HepG2 (cell line): ENCODE measurements at regions not wholly inside any gene's neighbourhood (a gene's known extent, or its start where the extent isn't known, plus 50 kb on each side); places are given as distances from the start of the nearest gene placed in this dataset.

Experiments used
- ATAC-seq: fragments of 200-7000 bp; cut with Tn5 transposase; 3 replicates; pipeline ENCODE4 v1.9.1; 2020; ENCODE audit warnings: mild to moderate bottlenecking, moderate library complexity
- BruUV-seq: library from RNA; stranded (reverse); fragments of 400-500 nt; replicated peaks from 2 replicates; lab custom pipeline; 2021; lab: Mats Ljungman, UMichigan
- CTCF ChIA-PET: fragments of 300-600 bp; formaldehyde crosslinking; extraction: SDS; loops from one replicate; lab custom pipeline; 2021; ENCODE audit warnings: low total read pairs, inconsistent platforms, low intra/inter-chr PET ratio; lab: Yijun Ruan, JAX
- POLR2A ChIA-PET: fragments of 350-600 bp; sonication (Branson Sonifier 250); formaldehyde crosslinking; loops from one replicate; lab custom pipeline; 2020; ENCODE audit warnings: antibody characterized with exemption, inconsistent platforms; lab: Yijun Ruan, JAX
- DNase-seq: peaks from one replicate; pipeline ENCODE4 v3.0.0-alpha.2; 2015; ENCODE audit warnings: low spot score
- FAIRE-seq: peaks from 3 replicates; lab custom pipeline; 2011; peaks lifted over from hg19 to GRCh38; lab: Jason Lieb, UNC
- H2AFZ ChIP-seq: one replicate; pipeline ENCODE4 v1.6.1; 2011; ENCODE audit warnings: low read length, inconsistent platforms
- H3K27ac ChIP-seq: fragments of 300-600 bp; 3 replicates; pipeline ENCODE4 v1.8.0; 2011; ENCODE audit warnings: mixed run types, mild to moderate bottlenecking, mixed read lengths, low read length, inconsistent platforms; ENCODE audit not compliant: insufficient read depth; ENCODE audit errors: extremely low read length
- H3K27me3 ChIP-seq, 2 experiments: fragments of 200-600 bp in 1 of 2; 2 replicates in 1 of 2; 3 replicates in 1 of 2; pipeline versions ENCODE4 v1.6.0 to v1.8.0; 2011; ENCODE audit warnings: low read length in 2 of 2, mild to moderate bottlenecking in 2 of 2, moderate library complexity in 2 of 2, inconsistent platforms in 1 of 2; ENCODE audit not compliant: insufficient read depth in 2 of 2, control insufficient read depth in 1 of 2
- H3K36me3 ChIP-seq, 2 experiments: fragments of 200-600 bp in 1 of 2; replicated peaks in 1 of 2; 2 replicates in 1 of 2; 3 replicates in 1 of 2; pipeline versions ENCODE4 v1.5.1 to v1.8.0; 2011; ENCODE audit warnings: low read length in 2 of 2, inconsistent platforms in 1 of 2; ENCODE audit not compliant: insufficient read depth in 2 of 2, control insufficient read depth in 1 of 2
- H3K4me1 ChIP-seq: 2 replicates; pipeline ENCODE4 v1.5.1; 2012; ENCODE audit warnings: low read length, inconsistent platforms; ENCODE audit not compliant: insufficient read depth
- H3K4me2 ChIP-seq: 2 replicates; pipeline ENCODE4 v1.6.0; 2011; ENCODE audit warnings: low read depth, low read length, inconsistent platforms
- H3K4me3 ChIP-seq, 3 experiments: fragments of 200-600 bp in 1 of 3; sonication (generic), shearing (Covaris generic) in 1 of 3; replicated peaks in 1 of 3; 2 replicates each; pipeline ENCODE4 v1.5.1; 2011 to 2016; ENCODE audit warnings: low read length in 3 of 3, inconsistent platforms in 2 of 3, low read depth in 2 of 3, mild to moderate bottlenecking in 2 of 3, control low read depth in 1 of 3, mixed read lengths in 1 of 3; ENCODE audit not compliant: insufficient read depth in 1 of 3
- H3K79me2 ChIP-seq: one replicate; pipeline ENCODE4 v1.6.1; 2011; ENCODE audit warnings: low read length, inconsistent platforms; ENCODE audit not compliant: insufficient read depth
- H3K9ac ChIP-seq: 2 replicates; pipeline ENCODE4 v1.6.0; 2011; ENCODE audit warnings: mild to moderate bottlenecking, low read depth, low read length, inconsistent platforms; ENCODE audit not compliant: insufficient read depth
- H3K9me3 ChIP-seq: 2 replicates; pipeline ENCODE4 v1.5.1; 2012; ENCODE audit warnings: mild to moderate bottlenecking, low read length
- H4K20me1 ChIP-seq: 2 replicates; pipeline ENCODE4 v1.6.0; 2011; ENCODE audit warnings: inconsistent platforms, mild to moderate bottlenecking, low read length, moderate library complexity; ENCODE audit not compliant: insufficient read depth
- CBX1 ChIP-seq: IDR thresholded peaks from one replicate; pipeline ENCODE4 v1.6.1; 2016; ENCODE audit warnings: antibody characterized with exemption, low read depth
- CCDC6 ChIP-seq: sonication (generic); formaldehyde crosslinking; IDR thresholded peaks from 2 replicates; pipeline ENCODE4 v1.8.1; 2022; ENCODE audit warnings: mild to moderate bottlenecking, missing genetic modification reagents, moderate library complexity
- FOXO1 ChIP-seq: sonication (generic); formaldehyde crosslinking; IDR thresholded peaks from 2 replicates; pipeline ENCODE4 v1.4.0; 2020; ENCODE audit warnings: missing genetic modification reagents
- GATA4 ChIP-seq: sonication (generic); IDR thresholded peaks from 2 replicates; pipeline ENCODE4 v1.6.1; 2016; ENCODE audit warnings: antibody characterized with exemption, low read depth, borderline replicate concordance
- HOXA3 ChIP-seq: sonication (generic); formaldehyde crosslinking; IDR thresholded peaks from 2 replicates; pipeline ENCODE4 v1.5.0; 2020; ENCODE audit warnings: missing genetic modification reagents
- LRRFIP1 ChIP-seq: sonication (generic); formaldehyde crosslinking; conservative IDR thresholded peaks from 2 replicates; pipeline ENCODE4 v1.4.0; 2020; ENCODE audit warnings: missing genetic modification reagents
- NFYB ChIP-seq: sonication (generic); formaldehyde crosslinking; IDR thresholded peaks from 2 replicates; pipeline ENCODE4 v1.4.0; 2020; ENCODE audit warnings: missing genetic modification reagents
- PAX8 ChIP-seq: sonication (generic); formaldehyde crosslinking; IDR thresholded peaks from 2 replicates; pipeline ENCODE4 v1.8.0; 2022; ENCODE audit warnings: mild to moderate bottlenecking, missing genetic modification reagents, borderline replicate concordance
- PLRG1 ChIP-seq: fragments of 450-650 bp; conservative IDR thresholded peaks from 2 replicates; pipeline ENCODE4 v1.6.1; 2016
- PREB ChIP-seq: sonication (generic); formaldehyde crosslinking; IDR thresholded peaks from 2 replicates; pipeline ENCODE4 v1.4.0; 2020; ENCODE audit warnings: missing genetic modification reagents
- RXRB ChIP-seq: IDR thresholded peaks from 2 replicates; pipeline ENCODE4 v1.6.1; 2016; ENCODE audit warnings: borderline replicate concordance, missing genetic modification reagents, missing compliant biosample characterization
- SMAD3 ChIP-seq: sonication (generic); formaldehyde crosslinking; IDR thresholded peaks from 2 replicates; pipeline ENCODE4 v1.4.0; 2020; ENCODE audit warnings: missing genetic modification reagents
- SOX13 ChIP-seq, 3 experiments: fragments of 450-650 bp in 1 of 3; sonication (generic) in 1 of 3; formaldehyde crosslinking in 1 of 3; IDR thresholded peaks in 2 of 3; conservative IDR thresholded peaks in 1 of 3; 2 replicates each; pipeline versions ENCODE4 v1.5.0 to v1.6.1; 2016 to 2020; ENCODE audit warnings: antibody characterized with exemption in 1 of 3, mild to moderate bottlenecking in 1 of 3, missing compliant biosample characterization in 1 of 3, missing genetic modification reagents in 1 of 3, moderate library complexity in 1 of 3
- ZNF292 ChIP-seq: sonication (generic); formaldehyde crosslinking; IDR thresholded peaks from 2 replicates; pipeline ENCODE4 v1.8.1; 2022; ENCODE audit warnings: mild to moderate bottlenecking, low read depth, missing genetic modification reagents, borderline replicate concordance
- ZNF317 ChIP-seq: sonication (generic); formaldehyde crosslinking; IDR thresholded peaks from 2 replicates; pipeline ENCODE4 v1.5.0; 2020; ENCODE audit warnings: mild to moderate bottlenecking, missing genetic modification reagents
- ZNF34 ChIP-seq: sonication (generic); formaldehyde crosslinking; IDR thresholded peaks from 2 replicates; pipeline ENCODE4 v1.4.0; 2020; ENCODE audit warnings: mild to moderate bottlenecking, missing genetic modification reagents, borderline replicate concordance
- ZNF383 ChIP-seq: sonication (generic); formaldehyde crosslinking; IDR thresholded peaks from 2 replicates; pipeline ENCODE4 v1.4.0; 2020; ENCODE audit warnings: missing genetic modification reagents, mild to moderate bottlenecking, borderline replicate concordance
- ZNF432 ChIP-seq: sonication (generic); formaldehyde crosslinking; IDR thresholded peaks from 2 replicates; pipeline ENCODE4 v1.5.0; 2020; ENCODE audit warnings: missing genetic modification reagents, mild to moderate bottlenecking, borderline replicate concordance
- ZNF543 ChIP-seq: sonication (generic); formaldehyde crosslinking; IDR thresholded peaks from 2 replicates; pipeline ENCODE4 v1.4.0; 2020; ENCODE audit warnings: mild to moderate bottlenecking, missing genetic modification reagents
- ZNF557 ChIP-seq: sonication (generic); formaldehyde crosslinking; IDR thresholded peaks from 2 replicates; pipeline ENCODE4 v1.4.0; 2020; ENCODE audit warnings: missing genetic modification reagents
- WGBS: methylation state at CpG from one replicate; pipeline ENCODE4 v1.1.6; 2017; ENCODE audit warnings: low lambda C conversion rate; 5-methylcytosine and 5-hydroxymethylcytosine counted together
- in situ Hi-C: cut with HindIII; loops from 2 replicates; pipeline ENCODE4 v1.10.0; 2017; ENCODE audit warnings: low pct_unique_long_range_greater_than_20kb; ENCODE audit not compliant: extremely low pct_ligation_motif_present
- intact Hi-C: fragments of 100-400 bp; cut with micrococcal nuclease; formaldehyde crosslinking; loops from one replicate; pipeline ENCODE4 v1.10.0; 2022; ENCODE audit not compliant: unreplicated experiment
- TF ChIP-seq, protein P1 (sequence below): sonication (generic); formaldehyde crosslinking; IDR thresholded peaks from 2 replicates; pipeline ENCODE4 v1.4.0; 2020; ENCODE audit warnings: missing genetic modification reagents

- TF ChIP-seq ZNF543 (CRISPR knock-in tag) (no peak), ZNF432 (no peak), HOXA3 (CRISPR knock-in tag) (no peak)
Observed at GRCh38 chr7:68958571-68958970, 639.7 kb upstream of the AUTS2 start (continued).

DNA sequence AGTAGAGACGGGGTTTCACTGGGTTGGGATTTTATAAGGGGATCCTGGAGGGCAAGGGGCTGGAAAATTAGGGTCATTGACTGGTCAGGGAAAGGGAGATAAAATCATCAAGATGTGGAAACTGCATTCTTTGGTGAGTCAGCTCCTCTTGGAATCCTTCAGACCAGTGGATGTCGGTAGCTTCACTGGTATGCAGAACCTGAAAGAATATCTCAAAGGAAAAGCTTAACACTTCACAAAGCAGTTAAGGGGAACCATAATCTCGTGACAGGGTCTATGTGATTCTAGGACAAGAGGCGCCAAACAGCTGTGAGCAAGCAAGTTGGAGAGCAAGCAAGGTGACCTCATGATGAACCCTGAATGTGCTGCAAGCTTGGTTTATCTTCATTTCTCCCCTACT, 634.7 kb upstream of the AUTS2 start:
- no peak for FAIRE-seq
- CTCF ChIA-PET, result no interaction called here
- no peak for TF ChIP-seq ZNF292 (CRISPR knock-in tag)
- no peak for TF ChIP-seq PAX8 (CRISPR knock-in tag)
- no peak for TF ChIP-seq ZNF317
- TF ChIP-seq ZNF34 (CRISPR knock-in tag), result no peak
- TF ChIP-seq SMAD3 (CRISPR knock-in tag), result no peak
- no peak for TF ChIP-seq RXRB (CRISPR knock-in tag)
- TF ChIP-seq ZNF557 (CRISPR knock-in tag), result no peak
- no peak for TF ChIP-seq ZNF383 (CRISPR knock-in tag)
- TF ChIP-seq PLRG1, result no peak
- TF ChIP-seq PREB, result no peak
- TF ChIP-seq FOXO1, result no peak
- TF ChIP-seq GATA4, result no peak
- TF ChIP-seq CCDC6 (CRISPR knock-in tag), result no peak
- no peak for TF ChIP-seq NFYB (CRISPR knock-in tag)
- TF ChIP-seq, protein P1, sequence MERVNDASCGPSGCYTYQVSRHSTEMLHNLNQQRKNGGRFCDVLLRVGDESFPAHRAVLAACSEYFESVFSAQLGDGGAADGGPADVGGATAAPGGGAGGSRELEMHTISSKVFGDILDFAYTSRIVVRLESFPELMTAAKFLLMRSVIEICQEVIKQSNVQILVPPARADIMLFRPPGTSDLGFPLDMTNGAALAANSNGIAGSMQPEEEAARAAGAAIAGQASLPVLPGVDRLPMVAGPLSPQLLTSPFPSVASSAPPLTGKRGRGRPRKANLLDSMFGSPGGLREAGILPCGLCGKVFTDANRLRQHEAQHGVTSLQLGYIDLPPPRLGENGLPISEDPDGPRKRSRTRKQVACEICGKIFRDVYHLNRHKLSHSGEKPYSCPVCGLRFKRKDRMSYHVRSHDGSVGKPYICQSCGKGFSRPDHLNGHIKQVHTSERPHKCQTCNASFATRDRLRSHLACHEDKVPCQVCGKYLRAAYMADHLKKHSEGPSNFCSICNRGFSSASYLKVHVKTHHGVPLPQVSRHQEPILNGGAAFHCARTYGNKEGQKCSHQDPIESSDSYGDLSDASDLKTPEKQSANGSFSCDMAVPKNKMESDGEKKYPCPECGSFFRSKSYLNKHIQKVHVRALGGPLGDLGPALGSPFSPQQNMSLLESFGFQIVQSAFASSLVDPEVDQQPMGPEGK, result no peak
- TF ChIP-seq CBX1, result no peak
- no peak for TF ChIP-seq SOX13 (IDR thresholded peaks at IDR 0.05)
- TF ChIP-seq SOX13 (CRISPR knock-in tag; conservative IDR thresholded peaks at IDR 0.05 in 1 of 2, IDR thresholded peaks at IDR 0.05 in 1 of 2), result no peak
- no peak for TF ChIP-seq LRRFIP1 (CRISPR knock-in tag)

More for the DNA sequence above, 634.7 kb upstream of the AUTS2 start:
- 2% methylated on average over 4 of the region's 4 CpGs for WGBS
- POLR2A ChIA-PET, result no interaction called here
- H3K27ac ChIP-seq, result no peak overlapping the region
- peaks cover 42% of the 10 kb centered on the region for H3K9me3 ChIP-seq
- no peaks in the 10 kb centered on the region for H3K79me2 ChIP-seq
- H3K36me3 ChIP-seq, result no peaks in the 10 kb centered on the region
- BruUV-seq, result no TSS peak
- no peak overlapping the region for H2AFZ ChIP-seq
- in situ Hi-C loops, result no loop called here
- no peaks in the 10 kb centered on the region for H4K20me1 ChIP-seq
- H3K4me2 ChIP-seq, result no peak overlapping the region
- intact Hi-C loops, result no loop called here
- H3K4me3 ChIP-seq, result no peak overlapping the region
- DNase-seq (no peak), ATAC-seq (no peak)
- H3K9ac ChIP-seq, result no peak overlapping the region
- H3K4me1 ChIP-seq, result no peaks in the 10 kb centered on the region
- no peaks in the 10 kb centered on the region for H3K27me3 ChIP-seq
